MCF 10A (cell line): ENCODE measurements at regions not wholly inside any gene's neighbourhood (a gene's known extent, or its start where the extent isn't known, plus 50 kb on each side); places are given as distances from the start of the nearest gene placed in this dataset.
"Not testable (repeated sequence)": the region's sequence is repeated elsewhere in the genome, so short reads cannot be mapped to it uniquely, and the experiment has no call there.

Experiments
- BruUV-seq: library from RNA; stranded (reverse); fragments of 400-500 nt; replicated peaks from 2 replicates; lab custom pipeline; 2021; lab: Mats Ljungman, UMichigan
- CTCF ChIA-PET: fragments of 300-600 bp; sonication (Branson Sonifier 250); formaldehyde crosslinking; extraction: SDS; loops from one replicate; lab custom pipeline; 2021; ENCODE audit warnings: antibody characterized with exemption, inconsistent platforms; lab: Yijun Ruan, JAX
- POLR2A ChIA-PET: fragments of 300-600, 350-650 bp; sonication (Branson Sonifier 250); formaldehyde crosslinking; extraction: SDS; loops from one replicate; lab custom pipeline; 2020; ENCODE audit warnings: antibody characterized with exemption, inconsistent platforms; lab: Yijun Ruan, JAX
- DNase-seq: peaks from one replicate; pipeline ENCODE4 v3.0.0-alpha.2; 2018; ENCODE audit not compliant: unreplicated experiment
- H3K27ac Mint-ChIP-seq: one replicate; pipeline ENCODE4 v1.8.0; 2022; ENCODE audit warnings: mild to moderate bottlenecking, low read depth, mixed read lengths; ENCODE audit not compliant: unreplicated experiment
- H3K27me3 Mint-ChIP-seq: one replicate; pipeline ENCODE4 v1.8.0; 2022; ENCODE audit warnings: mixed read lengths; ENCODE audit not compliant: insufficient read depth, unreplicated experiment
- H3K36me3 Mint-ChIP-seq: one replicate; pipeline ENCODE4 v1.8.0; 2022; ENCODE audit warnings: mild to moderate bottlenecking, moderate library complexity, mixed read lengths; ENCODE audit not compliant: insufficient read depth, unreplicated experiment
- H3K4me1 Mint-ChIP-seq: one replicate; pipeline ENCODE4 v1.8.0; 2022; ENCODE audit warnings: mixed read lengths; ENCODE audit not compliant: insufficient read depth, unreplicated experiment
- H3K4me3 Mint-ChIP-seq: one replicate; pipeline ENCODE4 v1.8.0; 2022; ENCODE audit warnings: mild to moderate bottlenecking, moderate library complexity, mixed read lengths; ENCODE audit not compliant: unreplicated experiment
- H3K9me3 Mint-ChIP-seq: one replicate; pipeline ENCODE4 v1.8.0; 2022; ENCODE audit warnings: mixed read lengths; ENCODE audit not compliant: unreplicated experiment
- intact Hi-C: fragments of 100-400 bp; cut with micrococcal nuclease; formaldehyde crosslinking; loops from 2 replicates; pipeline ENCODE4 v1.14.1; 2022
- TF ChIP-seq, protein P1 (sequence below): fragments of 200-600 bp; IDR thresholded peaks from one replicate; pipeline ENCODE4 v1.8.0; 2022; ENCODE audit warnings: antibody characterized with exemption, mild to moderate bottlenecking; ENCODE audit not compliant: unreplicated experiment

DNA sequence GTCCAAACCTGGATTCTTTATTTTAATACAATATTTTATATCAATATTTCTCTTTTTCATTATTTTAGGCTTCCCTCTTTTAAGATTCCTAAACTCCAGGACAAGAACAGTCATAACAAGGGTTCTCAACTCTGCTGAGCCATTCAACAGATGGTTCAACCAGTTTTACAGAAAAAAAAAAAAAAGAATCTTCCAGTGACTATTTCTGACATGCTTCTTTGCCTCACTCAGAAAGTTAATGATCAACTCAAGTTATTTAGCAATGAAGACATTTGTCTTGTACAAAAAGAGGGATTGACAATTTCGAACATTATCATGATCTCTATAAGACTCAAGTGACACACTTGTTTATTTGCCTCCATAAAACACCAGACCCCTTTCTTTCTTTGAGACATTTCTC lies 282.6 kb upstream of the GRID2 start:
- TF ChIP-seq, protein P1, sequence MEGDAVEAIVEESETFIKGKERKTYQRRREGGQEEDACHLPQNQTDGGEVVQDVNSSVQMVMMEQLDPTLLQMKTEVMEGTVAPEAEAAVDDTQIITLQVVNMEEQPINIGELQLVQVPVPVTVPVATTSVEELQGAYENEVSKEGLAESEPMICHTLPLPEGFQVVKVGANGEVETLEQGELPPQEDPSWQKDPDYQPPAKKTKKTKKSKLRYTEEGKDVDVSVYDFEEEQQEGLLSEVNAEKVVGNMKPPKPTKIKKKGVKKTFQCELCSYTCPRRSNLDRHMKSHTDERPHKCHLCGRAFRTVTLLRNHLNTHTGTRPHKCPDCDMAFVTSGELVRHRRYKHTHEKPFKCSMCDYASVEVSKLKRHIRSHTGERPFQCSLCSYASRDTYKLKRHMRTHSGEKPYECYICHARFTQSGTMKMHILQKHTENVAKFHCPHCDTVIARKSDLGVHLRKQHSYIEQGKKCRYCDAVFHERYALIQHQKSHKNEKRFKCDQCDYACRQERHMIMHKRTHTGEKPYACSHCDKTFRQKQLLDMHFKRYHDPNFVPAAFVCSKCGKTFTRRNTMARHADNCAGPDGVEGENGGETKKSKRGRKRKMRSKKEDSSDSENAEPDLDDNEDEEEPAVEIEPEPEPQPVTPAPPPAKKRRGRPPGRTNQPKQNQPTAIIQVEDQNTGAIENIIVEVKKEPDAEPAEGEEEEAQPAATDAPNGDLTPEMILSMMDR: no peak
- Mint-ChIP-seq H3K4me3 (no peak overlapping the region), H3K9me3 (no peaks in the 10 kb centered on the region), H3K27me3 (no peaks in the 10 kb centered on the region), H3K27ac (no peak overlapping the region), H3K36me3 (no peaks in the 10 kb centered on the region), H3K4me1 (no peaks in the 10 kb centered on the region)
- ChIA-PET POLR2A (no interaction called here), CTCF (interaction anchor here (0.6 kb wide), 1 partner anchor 343 kb away, joined by 5 read pairs; no protein-coding TSS in a partner anchor)
- no TSS peak for BruUV-seq
- no peak for DNase-seq
- intact Hi-C loops: no loop called here

DNA sequence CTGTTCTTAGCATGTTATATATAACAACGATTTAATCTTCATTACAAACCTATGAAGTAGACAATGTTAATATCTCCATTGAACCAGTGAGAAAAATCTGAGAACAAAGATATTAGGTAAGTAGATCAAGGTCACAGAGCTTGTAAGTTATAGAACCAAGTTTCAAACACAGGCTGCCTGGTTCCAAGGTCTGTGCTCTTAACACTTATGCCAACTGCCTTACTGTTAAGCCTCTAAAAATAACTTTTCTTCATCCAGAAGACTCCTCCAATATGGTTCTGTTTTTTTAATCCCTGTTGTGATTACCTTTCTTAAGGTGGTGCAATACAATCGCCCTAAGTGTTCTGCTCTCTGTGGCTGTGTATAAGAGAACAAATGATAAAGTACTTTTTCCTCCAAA lies 282.0 kb upstream of the GRID2 start:
- ChIA-PET POLR2A (no interaction called here), CTCF (no interaction called here)
- Mint-ChIP-seq H3K36me3 (no peaks in the 10 kb centered on the region), H3K9me3 (no peaks in the 10 kb centered on the region), H3K27me3 (no peaks in the 10 kb centered on the region), H3K4me1 (no peaks in the 10 kb centered on the region), H3K4me3 (no peak overlapping the region), H3K27ac (no peak overlapping the region)
- BruUV-seq: no TSS peak
- no peak for DNase-seq
- intact Hi-C loops: no loop called here
- TF ChIP-seq, protein P1: no peak

DNA sequence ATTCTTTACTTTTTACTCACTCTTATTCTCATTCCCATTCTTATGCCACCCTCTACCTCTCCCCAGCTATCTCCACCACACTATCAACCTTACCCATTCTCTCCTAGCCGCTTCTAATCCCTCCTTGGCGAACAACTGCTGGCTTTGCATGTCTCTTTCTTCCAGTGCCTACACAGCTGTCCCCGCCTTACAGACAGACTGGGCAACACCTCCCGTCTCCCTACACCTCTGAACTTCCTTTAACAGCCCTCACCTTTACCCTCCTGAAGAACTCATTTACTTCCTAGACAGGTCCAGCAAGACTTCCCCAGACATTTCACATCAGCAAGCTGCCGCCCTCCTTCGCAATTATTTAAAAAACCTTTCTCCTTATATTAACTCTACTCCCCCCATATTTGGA lies 274.9 kb upstream of the GRID2 start:
- H3K36me3 Mint-ChIP-seq, CTCF ChIA-PET, intact Hi-C loops, BruUV-seq, H3K4me3 Mint-ChIP-seq, H3K27me3 Mint-ChIP-seq, H3K27ac Mint-ChIP-seq, DNase-seq, H3K4me1 Mint-ChIP-seq, H3K9me3 Mint-ChIP-seq, POLR2A ChIA-PET: not testable (repeated sequence)

DNA sequence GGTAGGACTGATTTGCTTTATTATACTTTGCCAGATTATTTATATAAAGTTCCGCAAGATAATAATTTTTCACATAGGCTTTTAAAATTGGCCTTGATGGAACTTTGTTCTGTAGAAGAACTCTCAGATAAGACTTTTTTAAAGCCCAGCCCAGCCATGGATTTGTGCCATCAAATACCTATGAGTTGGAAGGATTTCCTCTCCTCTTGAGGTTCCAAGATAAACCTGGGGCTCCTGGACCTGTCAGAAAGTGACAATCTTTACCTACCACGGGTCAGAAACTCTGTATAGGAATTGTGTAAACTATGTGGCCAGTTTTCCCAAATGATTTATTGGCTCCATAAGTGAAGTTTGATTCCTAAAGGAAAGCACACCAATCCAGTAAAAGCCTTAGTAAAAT lies 271.9 kb upstream of the GRID2 start:
- no peak for DNase-seq
- H3K27ac Mint-ChIP-seq: no peak overlapping the region
- H3K36me3 Mint-ChIP-seq: no peaks in the 10 kb centered on the region
- TF ChIP-seq, protein P1: no peak
- no peaks in the 10 kb centered on the region for H3K4me1 Mint-ChIP-seq
- intact Hi-C loops: no loop called here
- POLR2A ChIA-PET: no interaction called here
- BruUV-seq: no TSS peak
- H3K4me3 Mint-ChIP-seq: no peak overlapping the region
- H3K9me3 Mint-ChIP-seq: no peaks in the 10 kb centered on the region
- no peaks in the 10 kb centered on the region for H3K27me3 Mint-ChIP-seq
- CTCF ChIA-PET: no interaction called here

DNA sequence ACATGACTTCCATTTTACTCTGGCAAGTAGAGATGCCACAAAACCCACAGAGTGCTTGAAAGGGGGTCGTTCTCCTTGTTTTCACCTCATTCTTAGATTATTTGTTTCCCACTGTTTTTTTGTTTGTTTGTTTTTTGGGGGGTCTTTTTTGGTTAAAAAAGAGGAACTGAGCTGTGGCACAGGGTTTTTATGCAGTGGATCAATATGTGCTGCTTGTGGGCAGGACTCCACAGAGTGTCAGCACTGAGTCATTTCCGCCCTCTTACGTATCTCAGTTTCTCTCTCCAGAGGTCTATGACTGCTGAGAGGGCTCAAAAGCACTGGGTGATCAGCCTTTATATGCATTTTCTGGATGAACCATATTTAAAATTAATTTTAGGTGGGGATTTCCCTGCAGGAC lies 268.1 kb upstream of the GRID2 start:
- DNase-seq: no peak
- no peak overlapping the region for H3K4me3 Mint-ChIP-seq
- no peaks in the 10 kb centered on the region for H3K9me3 Mint-ChIP-seq
- H3K27me3 Mint-ChIP-seq: no peaks in the 10 kb centered on the region
- TF ChIP-seq, protein P1: no peak
- no peaks in the 10 kb centered on the region for H3K4me1 Mint-ChIP-seq
- no TSS peak for BruUV-seq
- ChIA-PET POLR2A (no interaction called here), CTCF (no interaction called here)
- H3K36me3 Mint-ChIP-seq: no peaks in the 10 kb centered on the region
- intact Hi-C loops: no loop called here
- no peak overlapping the region for H3K27ac Mint-ChIP-seq
